HG02798 (cell line): ENCODE measurements at regions not wholly inside any gene's neighbourhood (a gene's known extent, or its start where the extent isn't known, plus 50 kb on each side); places are given as distances from the start of the nearest gene placed in this dataset.
"Not testable (repeated sequence)": the region's sequence is repeated elsewhere in the genome, so short reads cannot be mapped to it uniquely, and the experiment has no call there.

Experiments
- ATAC-seq: cut with Tn5 transposase; IDR thresholded peaks from one replicate; pipeline ENCODE4 v1.9.1; 2021; ENCODE audit warnings: mild to moderate bottlenecking; ENCODE audit not compliant: unreplicated experiment, poor library complexity

DNA sequence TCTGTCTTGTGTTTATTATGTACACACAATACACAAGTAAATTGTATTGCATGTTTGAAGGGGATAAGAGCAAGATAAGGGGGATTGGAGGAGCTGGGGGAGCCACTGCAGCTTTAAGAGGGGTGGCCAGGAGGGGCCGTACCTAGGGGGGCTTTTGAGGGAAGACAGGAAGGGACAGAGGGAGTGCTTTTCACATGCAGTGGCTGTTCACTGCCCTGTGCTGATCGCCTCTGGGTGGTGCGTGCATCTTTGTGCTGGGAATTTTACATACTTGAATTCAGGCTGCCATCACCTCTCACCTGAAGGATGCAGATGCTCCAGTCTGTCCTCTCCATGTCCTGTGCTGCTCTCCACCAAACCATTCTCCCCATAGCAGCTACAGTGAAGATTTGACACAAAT is 179.5 kb downstream of the PTPRU start:
- no peak for ATAC-seq

DNA sequence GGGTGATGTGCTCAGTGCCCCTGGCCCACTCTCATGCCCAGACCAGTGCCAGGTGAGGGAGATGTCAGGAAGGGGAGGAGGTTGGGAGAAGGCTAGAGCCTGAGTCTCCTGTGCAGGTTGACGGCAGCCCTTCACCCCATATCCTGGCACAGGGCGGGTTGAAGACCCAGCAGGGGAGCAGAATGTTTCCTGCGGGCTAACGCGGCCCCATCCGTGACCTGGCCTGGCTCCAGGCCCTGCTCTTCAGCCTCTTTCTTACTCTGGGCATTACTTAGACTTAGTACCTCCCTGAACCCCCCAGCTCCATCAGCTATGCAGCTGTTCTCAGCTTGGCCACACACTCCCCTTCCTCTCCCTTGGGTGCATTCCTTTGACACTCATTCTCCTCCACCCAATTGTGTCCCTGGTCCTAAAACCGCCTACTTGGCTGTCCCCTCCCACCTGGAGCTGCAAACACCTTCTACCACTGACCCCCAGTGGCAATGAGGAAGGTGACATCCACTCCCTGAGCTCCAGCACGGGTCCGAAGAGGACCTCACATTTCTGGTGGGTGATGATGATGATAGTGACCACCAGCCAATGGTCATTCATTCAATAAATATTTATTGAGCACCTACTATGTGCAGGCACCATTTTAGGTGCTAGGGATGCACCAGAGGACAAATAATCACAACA is 179.0 kb downstream of the PTPRU start:
- ATAC-seq, result no peak

GRCh38 chr1:29414086-29414485 is 177.8 kb downstream of the PTPRU start:
- ATAC-seq, result no peak

GRCh38 chr1:29413661-29414060 is 177.3 kb downstream of the PTPRU start:
- no peak for ATAC-seq

- no peak for ATAC-seq
Measured at GRCh38 chr1:29412591-29412990, 176.3 kb downstream of the PTPRU start.

GRCh38 chr1:29410476-29410875 is 174.2 kb downstream of the PTPRU start:
- ATAC-seq, result no peak

DNA sequence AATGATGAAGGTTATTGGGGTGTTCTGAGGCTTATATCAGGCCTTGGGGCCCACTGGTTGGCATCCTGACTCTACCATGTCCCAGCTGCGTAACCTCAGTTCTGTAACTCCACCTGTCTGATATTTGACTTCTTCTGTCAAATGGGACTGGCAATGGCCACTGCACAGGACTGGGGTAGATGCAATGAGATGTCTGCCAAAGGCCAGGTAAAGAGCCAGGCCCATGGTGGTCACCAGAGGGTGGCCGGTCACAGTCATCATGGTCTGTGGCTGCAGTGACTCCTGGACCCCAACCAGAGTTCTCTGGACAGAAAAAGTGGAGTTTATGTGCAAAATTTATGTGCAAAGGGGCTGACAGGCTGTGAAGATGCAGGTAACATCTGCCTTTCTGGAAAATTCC is 173.3 kb downstream of the PTPRU start:
- no peak for ATAC-seq

DNA sequence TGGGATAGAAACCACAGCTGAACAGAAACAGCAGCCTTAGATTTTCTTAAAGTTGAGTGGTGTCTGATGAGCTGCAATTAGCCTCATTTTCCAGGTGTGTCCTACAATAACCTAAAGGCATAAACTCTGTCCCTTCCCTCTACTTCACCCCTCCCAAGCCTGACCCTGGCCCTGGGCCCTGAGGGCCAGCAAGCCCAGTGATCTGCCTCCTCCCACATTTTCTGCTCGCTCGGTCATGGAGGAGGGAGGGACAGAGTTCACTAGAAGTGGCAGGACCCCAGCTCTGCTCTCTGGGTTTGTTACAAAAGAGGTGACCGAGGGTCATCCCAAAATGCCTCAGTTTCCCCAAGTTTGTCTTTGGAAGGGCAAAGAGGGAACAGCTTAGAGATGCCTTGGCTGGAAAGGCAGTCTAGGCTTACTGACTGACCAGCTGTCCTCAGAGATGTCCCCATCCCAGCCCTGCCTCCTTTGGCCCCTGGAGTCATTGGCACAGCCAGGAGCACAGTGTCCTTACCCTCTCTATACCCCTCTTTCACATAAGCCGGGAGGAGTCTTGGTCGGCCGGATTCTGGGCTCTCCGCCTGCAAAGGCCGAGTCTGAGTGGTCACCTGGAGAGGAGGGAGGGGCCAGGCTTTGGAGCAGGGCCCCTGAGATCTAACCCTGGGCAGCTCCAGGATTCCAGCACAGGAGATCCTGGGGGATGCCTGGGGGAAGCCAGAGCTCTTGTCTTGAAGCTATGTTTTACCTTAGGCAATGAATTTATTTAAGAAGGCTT is 172.7 kb downstream of the PTPRU start:
- ATAC-seq, result no peak

GRCh38 chr1:29406814-29407213 is 170.5 kb downstream of the PTPRU start:
- no peak for ATAC-seq

DNA sequence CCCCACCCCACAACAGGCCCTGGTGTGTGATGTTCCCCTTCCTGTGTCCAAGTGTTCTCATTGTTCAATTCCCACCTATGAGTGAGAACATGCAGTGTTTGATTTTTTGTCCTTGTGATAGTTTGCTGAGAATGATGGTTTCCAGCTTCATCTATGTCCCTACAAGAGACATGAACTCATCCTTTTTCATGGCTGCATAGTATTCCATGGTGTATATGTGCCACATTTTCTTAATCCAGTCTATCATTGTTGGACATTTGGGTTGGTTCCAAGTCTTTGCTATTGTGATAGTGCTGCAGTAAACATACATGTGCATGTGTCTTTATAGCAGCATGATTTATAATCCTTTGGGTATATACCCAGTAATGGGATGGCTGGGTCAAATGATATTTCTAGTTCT is 163.9 kb downstream of the PTPRU start:
- ATAC-seq, result not testable (repeated sequence)

DNA sequence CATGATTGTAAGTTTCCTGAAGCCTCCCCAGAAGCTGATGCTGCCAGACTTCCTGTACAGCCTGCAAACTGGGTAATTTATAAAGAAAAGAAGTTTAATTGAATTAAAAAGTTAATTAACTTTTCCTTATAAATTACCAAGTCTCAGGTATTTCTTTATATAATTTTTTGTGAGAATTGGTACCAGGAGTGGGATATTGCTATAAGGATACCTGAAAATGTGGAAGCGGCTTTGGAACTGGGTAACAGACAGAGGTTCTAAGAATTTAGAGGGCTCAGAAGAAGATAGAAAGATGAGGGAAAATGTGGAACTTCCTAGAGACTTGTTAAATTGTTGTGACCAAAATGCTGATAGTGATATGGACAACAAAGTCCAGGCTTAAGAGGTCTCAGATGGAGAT is 163.1 kb downstream of the PTPRU start:
- no peak for ATAC-seq

- no peak for ATAC-seq
Measured at GRCh38 chr1:29398431-29398830, 162.1 kb downstream of the PTPRU start.

GRCh38 chr1:29397981-29398380 is 161.7 kb downstream of the PTPRU start:
- ATAC-seq, result no peak

DNA sequence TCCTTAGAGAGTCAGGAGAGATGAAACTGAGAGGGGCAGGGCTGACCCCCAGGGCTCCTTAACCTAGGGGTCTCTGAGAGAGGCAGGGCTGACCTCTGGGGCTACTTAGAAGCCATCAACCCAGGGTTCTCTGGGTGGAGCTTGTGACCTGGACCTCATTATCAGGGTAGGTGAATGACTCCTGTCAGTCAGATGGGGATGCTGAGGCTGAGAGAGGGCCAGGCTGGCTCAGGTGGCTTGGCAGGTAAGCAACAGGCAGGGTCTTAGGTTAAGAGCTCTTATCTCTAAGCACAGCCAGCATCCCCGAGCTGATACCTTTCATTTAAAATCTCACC is 160.9 kb downstream of the PTPRU start:
- ATAC-seq, result no peak

DNA sequence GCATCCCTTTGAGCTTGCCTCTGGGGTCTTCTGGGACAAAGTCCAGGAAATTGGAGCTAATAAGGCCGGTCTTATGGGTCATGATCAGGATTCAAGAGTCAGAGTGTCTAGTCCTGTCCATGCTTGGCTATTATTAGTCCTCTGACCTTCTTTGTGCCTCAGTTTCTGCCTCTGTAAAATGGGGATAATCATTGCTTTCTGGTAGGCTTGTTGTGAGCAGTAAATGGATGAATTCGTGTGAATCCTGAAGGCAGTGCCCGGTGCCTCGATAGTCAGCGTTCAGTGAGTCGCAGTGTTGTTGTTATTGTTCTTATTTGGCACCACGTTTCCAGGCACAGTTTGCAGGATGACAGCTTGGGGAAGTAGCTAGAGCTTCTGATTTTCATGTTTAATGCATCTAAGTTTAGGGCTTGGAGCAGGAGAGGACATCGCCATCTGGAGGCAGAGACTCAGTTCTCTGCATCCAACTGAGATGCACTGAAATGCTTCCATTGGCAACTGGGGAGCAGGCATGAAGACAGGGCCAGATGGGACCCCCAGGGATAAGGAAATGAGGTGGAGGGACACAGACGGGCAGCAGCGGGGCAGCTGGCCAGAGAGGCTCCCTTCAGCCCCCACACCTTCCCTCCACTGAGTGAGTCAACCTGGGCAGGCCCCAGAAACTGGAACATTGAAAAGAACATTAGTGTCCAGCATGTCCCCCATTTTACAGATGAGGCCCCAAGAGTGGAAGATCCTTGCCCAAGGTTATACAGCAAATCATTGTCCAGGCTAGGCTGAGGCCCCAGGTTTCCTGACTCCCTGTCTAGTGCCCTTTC is 160.3 kb downstream of the PTPRU start:
- ATAC-seq, result no peak

DNA sequence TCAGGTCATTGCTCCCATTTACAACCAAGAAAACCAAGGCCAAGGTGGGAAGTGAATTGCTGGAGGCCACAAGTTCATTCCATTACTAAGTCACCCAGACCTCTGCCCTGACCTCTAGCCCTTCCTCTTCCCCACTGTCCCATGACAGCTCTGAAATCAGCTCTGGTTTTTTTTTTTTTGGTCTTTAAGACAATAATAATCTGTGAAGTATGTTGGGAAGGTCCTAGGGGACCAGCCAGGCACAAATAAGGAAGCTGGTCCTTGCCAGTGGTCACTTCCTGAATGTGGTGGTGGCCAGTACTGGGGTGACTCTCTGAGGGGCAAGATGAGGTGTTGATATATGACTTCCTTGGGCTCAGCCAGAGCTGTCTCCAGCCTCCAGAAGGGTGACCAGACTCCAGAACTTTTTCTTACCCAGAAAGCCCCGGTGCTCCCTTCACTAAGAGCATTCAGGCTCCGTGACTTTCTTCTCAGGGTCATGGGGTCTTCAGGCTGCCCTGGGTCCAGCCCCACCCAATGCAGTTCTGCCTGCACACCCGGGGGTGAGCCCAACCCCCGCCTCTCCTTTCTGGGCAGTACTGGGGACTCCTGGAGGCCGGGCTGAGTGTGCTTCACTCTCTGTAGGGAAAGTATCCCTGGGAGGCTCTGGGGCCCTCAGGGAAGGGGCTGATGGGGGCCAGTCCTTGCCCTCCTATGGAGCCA is 159.6 kb downstream of the PTPRU start:
- ATAC-seq, result no peak

GRCh38 chr1:29394521-29395225 is 158.4 kb downstream of the PTPRU start:
- ATAC-seq, result no peak

DNA sequence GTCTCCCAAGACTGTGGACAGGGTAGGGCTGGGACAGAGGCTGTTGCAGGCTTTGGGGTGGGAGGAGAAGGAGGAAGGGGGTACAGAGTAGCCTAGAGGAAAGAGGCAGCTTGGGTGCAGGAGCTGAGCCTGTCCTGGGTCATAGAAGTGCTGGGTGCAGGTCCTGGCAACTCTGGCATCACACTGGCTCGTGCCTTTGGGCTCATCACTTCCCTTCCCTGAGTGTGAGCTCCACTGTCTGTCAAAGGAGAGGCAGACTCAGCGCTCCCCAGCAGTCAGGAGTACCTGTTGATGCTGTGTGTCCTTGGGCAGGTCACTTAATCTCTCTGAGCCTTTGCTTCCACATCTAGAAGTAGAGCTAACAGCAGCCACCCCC is 157.1 kb downstream of the PTPRU start:
- ATAC-seq, result no peak

DNA sequence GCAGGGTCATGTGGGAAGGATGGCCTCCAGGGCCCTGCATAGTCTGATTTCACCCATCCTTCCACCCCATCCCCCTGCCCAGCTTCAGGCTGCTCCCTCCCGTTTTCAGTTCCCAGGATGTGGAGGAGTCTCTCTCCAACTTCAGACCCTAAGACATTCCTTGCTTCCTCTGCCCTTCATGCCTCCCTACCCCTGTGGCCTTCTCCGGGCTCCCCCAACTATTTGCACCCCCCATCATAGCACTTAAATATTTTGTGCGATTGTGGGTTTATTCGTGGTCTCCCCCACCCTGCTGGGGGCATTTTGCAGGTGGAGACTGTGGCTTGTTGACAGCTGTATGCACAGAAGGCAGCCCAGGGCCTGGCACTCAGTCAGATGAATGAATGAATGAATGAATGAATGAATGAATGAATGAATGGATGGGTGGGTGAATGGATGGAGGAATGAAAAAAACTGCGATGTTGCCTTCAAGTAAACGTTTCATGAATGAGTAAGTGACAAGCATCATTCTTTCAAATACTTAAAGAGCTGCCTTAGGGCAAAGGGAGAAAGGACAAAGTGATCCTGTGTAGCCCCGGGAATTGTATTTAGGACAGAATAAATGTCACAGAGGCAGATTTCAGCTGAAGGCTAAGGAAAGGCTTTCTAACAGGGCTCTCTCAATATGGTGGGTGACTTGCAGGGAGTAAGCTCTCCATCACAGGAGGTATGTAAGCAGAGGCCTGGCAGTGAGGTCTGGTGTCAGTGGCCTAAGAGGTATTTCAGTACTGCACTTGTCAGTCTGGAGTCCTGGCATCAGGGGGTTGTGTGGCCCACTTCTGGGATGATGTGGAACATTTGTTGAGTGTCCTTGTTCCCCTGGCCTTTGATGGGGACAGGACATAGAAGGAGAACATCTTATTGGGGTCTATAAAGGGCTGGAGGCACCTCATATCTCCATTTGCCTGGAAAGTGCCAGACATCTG is 156.4 kb downstream of the PTPRU start:
- ATAC-seq, result no peak
